Raji (cell line): ENCODE measurements at regions not wholly inside any gene's neighbourhood (a gene's known extent, or its start where the extent isn't known, plus 50 kb on each side); places are given as distances from the start of the nearest gene placed in this dataset.

ENCODE experiments used
- POLR2A ChIP-seq: IDR thresholded peaks from 2 replicates; pipeline ENCODE4 v1.6.1; 2011; ENCODE audit warnings: low read depth, low read length, control low read depth; ENCODE audit not compliant: insufficient read depth

DNA sequence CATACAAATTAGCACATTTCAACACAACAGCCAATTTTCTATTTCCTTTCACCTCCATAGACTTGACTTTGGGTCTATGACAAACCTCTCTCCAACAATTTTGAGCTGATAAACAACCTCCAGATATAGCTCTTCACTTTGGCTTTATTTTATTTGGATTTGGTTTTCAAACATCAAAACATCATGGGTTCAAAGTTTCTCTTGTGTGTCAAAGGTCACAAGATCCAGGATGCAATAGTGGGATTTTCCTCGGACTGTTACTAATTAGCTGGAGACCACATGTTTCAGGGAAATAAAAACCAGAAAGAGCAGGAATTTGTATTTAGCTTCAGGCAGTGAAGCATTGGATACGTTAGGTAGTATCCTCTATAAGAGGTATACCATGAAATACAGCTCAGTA, 351.0 kb upstream of the SOX9 start:
- TF ChIP-seq POLR2A = no peak

DNA sequence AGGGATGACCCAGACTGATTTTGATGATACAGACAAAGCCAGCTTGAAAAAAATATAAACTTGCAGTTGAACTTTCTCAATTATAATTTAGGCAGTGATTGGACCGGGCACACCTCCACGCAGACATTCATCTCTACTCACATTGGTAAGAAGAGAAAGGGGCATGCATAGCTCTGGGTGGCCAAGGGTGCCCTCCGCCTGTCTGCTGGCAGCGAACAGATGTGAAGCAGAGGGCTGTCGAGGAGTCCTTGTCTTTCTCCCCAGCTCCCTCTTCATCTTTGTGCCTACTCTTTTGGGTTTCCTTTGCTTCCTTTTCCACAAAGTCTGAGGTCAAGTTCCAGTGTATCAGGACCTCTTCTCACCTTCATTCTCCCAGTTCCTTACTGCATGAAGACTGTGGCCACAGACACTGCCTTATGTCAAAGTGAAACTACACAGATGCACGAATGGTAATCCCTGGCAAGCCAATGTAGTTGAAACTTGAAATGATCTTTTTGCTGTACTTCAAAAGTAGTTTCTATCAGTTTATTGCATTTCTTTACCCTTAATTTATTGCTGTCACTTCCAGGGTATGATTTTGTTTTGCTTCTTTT, 343.7 kb upstream of the SOX9 start:
- no peak for TF ChIP-seq POLR2A

DNA sequence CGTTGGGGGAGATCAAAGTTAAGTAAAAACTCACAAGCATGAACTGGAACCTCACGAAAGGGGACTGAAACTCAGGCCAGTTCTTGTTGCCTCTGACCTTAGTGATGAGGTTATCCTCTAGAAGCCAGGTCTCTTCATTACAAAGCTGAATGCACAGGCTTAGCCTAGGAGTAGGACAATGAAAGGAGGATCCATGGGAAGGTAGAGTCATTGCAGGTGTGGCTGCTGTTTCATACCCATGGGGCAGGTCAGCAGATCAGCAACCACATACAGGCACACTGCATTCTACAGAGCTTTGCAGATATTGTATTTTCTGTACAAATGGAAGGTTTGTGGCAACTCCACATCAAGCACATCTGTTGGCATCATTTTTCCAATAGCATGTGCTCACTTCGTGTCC, 341.3 kb upstream of the SOX9 start:
- no peak for TF ChIP-seq POLR2A

DNA sequence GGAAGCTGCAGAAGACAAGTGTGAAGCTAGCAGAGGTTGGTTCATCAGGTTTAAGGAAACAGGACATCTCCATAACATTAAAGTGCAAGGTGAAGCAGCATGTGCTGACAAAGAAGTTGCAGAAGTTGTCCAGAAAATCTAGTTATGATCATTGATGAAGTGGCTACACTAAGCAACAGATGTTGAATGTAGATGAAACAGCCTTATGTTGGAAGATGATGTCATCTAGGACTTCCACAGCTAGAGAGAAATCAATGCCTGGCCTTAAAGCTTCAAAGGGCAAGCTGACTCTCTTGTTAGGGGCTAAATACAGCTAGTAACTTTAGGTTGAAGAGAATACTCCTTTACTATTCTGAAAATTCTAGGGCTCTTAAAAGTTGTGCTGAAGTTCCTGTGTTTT, 340.2 kb upstream of the SOX9 start:
- no peak for TF ChIP-seq POLR2A

DNA sequence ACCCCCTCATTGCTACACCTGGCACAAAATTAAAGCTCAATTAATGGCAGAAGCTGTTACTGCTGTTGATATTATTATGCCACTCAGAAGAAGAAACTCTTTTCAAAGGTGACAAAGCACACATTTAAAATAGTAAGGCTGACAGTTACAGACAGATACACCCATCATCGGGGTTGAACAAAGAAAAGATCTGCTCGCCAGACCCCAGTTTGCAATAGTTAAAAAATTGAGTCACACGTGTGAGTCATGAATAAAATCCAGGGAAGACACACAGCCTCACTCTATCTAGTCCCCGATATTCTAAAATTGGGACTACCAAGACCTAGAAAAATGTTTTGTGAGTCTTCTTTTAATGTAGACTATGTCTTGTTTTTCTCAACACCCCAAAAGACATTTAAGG, 330.0 kb upstream of the SOX9 start:
- no peak for TF ChIP-seq POLR2A

DNA sequence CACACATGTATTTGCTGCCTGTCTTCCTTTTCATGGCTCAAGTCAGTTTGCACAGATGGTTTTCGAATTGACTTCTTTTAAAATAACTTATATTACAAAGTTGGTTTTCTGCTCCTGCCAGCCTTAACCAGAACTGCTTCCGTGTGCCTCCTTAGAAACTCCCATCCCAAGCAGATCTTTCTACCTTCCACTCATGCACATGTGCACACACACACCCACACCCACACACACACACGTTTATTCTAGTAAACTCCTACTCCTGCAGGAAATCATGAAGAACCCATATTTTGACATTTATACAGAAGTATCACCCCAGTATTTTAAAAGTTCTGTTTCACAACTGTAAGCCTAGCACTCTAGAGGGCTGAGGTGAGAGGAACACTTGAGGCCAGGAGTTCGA, 329.5 kb upstream of the SOX9 start:
- no peak for TF ChIP-seq POLR2A

DNA sequence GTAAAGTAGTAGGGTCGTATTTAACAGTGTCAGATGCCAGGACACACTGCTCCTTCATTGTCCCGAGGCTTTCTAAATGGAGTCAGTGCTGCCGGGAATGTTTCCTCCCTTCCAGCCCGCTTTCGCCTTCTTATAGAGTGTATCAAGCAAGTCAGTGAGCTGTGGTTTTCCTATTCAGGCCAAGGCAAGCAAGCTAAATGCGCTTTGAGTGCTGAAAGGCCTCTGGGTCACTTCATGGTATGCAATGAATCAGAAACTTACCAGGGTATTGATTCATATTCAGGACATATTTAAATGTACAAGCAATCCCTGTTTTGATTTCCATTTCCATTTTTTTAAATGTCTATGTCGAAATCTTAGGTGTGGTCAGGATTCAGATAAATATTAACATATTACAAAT, 327.9 kb upstream of the SOX9 start:
- no peak for TF ChIP-seq POLR2A

DNA sequence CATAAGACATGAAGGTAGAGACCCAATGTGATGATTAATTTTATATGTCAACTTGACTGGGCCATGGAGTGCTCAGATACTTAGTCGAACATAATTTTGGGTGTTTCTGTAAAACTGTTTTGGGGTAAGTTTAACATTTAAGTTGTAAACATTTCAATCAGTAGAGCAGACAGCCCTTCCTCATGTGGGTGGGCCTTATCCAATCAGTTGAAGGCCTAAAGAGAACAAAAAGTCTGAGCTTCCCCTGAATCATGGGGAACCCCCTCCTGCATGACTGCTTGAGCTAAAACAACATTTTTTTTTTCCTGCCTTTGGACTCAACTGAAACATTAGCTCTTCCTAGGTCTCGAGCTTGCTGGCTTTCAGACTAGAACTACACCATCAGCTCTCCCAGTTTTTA, 327.3 kb upstream of the SOX9 start:
- TF ChIP-seq POLR2A = no peak

DNA sequence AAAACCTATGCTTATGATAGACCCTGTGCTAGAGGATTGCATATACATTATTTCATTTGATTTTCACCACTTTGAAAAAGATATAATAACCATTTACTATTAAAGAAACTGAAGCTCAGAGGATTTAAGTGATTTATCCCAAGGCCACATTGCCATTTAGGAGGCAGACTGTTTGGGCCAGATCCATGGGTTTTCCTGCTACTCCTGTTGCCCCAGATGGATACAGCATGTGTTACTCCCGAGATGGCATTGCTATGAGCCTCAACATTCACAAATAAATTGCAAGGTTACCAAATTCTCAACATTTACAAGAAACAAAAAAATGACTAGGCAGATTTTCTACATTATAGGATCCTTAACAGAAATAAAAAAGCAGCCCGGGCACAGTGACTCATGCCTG, 322.1 kb upstream of the SOX9 start:
- no peak for TF ChIP-seq POLR2A

DNA sequence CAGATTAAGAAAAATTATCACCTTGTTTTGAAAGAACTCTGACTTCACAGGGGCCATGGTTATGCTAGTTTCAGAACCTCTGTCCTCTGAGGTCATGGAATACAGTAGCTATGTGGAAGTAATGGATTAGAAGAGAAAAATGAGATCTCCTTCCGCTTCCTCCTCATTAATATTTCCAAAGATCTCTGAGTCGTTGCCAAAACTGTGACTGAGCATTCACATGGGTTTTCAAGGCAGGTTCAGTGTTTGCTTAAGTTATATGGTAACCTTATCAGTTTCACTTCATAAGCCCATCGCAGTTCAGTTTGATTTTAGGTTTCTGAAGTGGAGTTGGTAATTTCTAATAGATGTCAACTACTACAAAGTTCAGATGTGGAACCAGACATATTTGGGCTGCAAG, 321.2 kb upstream of the SOX9 start:
- no peak for TF ChIP-seq POLR2A

DNA sequence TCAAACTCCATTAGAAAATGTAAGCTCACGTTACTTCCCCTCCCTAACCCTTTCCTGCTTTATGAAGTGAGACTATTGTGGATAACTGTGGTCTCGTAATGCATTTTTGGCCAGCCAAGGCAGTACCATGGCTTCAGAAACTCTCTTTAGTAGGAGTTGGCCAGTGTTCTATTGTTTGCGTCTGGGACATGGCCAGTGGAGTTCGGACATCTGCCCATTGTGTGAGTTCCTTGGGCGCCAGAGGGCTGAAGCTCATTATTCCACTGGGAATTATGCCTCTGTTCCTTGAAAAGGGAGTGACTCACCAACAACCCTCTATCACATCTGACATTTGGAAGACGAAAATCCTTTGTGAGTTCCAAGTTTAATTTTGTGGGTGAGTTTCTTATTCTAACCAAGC, 319.5 kb upstream of the SOX9 start:
- no peak for TF ChIP-seq POLR2A

DNA sequence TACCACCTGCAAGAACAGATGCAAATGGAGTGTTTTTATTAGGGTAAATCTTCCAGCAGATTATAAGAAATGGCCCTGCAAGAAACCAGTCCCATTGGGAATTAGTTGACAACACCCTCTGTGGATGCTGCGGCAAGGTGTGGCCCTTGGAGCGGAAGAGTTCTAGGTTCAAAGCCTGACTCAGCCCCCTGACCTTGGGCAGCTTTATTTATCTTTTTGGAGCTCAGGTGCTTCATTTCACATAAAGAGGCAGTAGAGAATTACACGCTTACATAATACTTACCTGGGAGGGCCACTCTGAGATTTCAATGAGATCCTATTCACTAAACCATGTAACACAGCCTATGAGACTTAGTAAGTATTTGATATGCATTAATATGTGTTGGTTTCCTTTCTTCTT, 318.2 kb upstream of the SOX9 start:
- no peak for TF ChIP-seq POLR2A

DNA sequence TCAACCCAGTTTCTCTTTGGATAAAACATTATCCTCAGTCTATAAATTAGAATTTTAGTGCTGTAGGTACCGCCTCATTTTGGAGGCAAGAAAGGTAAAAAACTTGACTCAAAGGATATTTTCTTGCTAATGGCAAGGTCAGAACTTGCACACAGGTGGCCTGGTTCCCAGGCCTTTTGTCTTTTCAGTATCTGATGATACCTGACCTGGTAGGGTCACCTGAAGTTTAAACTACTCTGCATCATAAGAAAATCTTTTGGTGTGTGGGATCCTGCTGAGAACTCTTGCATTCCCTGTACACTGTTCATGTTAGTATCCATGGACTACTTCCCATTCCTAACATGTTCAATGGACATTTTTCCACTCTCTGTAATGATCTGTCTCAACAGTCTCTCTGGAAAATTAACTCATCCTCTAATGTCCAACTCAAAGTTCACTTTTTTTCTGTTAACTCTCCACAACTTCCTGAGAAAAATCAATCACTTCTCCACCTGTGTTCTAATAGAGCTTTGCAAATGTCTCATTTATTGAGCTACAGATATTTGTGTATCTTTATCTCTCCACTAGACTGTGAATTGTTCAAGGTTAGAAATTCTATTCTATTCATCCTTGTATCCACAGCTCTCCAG, 317.1 kb upstream of the SOX9 start:
- no peak for TF ChIP-seq POLR2A

DNA sequence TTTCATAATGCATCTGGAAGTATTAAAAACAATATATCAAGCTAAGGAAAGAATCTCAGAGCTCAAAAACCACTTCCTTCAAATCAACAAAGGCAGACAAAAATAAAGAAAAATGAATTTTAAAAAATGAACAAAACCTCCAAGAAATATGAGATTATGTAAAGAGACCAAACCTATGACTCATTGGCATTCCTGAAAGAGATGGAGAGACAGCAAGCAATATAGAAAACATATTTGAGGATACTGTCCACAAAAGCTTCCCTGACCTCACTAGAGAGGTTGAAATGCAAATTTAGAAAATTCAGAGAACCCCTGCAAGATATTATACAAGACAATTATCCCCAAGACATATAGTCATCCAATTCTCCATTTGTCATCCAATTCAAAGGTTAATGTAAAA, 311.3 kb upstream of the SOX9 start:
- TF ChIP-seq POLR2A = no peak

DNA sequence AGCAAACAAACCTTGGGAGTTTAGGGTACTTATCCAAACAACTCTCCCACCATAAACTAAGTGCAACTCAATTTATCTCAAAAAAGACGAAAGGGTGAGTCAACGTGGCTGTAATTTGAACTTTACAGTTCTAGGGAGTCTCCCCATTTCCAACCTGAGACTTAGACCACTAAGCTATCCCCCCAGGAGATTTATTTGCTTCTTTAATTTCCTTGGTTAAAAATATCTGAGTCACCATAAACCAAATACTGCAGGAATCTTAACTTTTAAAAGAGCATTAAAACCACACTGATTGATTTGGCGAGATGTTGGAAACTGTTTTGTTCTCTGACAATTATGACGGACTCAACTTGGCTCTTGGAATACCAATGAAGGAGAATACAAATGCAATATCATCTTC, 299.3 kb upstream of the SOX9 start:
- TF ChIP-seq POLR2A = no peak

DNA sequence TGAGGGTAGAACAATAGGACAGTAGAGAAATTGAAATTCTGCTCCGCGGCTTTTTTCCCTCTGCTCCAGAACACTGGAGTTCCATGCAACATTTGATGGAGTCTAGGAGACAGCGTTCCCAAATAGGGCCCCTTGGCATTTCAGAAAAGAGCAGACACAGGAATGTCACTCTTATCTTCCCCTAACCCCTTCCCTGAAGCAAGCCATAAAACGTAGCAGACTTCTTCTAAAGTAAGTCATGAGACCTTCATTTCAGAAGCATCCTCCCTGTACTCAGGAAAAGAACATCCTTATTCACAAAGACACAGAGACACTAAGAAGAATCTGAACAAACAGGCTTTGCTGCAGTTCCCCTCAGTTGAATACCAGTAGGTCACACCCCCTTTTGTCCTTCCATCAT, 296.1 kb upstream of the SOX9 start:
- no peak for TF ChIP-seq POLR2A

DNA sequence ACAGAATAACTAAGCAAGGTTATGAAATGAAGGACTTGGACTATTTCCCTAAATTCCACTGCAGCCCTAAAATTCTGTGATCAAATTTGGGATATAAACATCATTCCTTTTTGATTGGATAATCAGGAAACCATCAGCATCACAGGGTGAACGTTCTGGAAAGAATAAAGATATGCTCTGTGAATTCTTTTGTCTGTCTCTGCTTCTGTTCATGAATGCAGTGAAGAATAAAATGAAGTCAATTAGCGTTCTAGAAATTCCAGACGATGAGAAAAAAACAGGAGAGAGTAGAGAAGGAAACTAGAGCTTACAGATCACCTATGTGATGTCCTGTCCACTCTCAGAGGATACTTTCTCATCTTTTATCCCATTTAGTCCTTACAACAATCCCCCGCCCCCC, 295.1 kb upstream of the SOX9 start:
- TF ChIP-seq POLR2A = no peak
